HG02588 (cell line): ENCODE measurements at regions not wholly inside any gene's neighbourhood (a gene's known extent, or its start where the extent isn't known, plus 50 kb on each side); places are given as distances from the start of the nearest gene placed in this dataset.

ENCODE experiments used
- ATAC-seq: cut with Tn5 transposase; IDR thresholded peaks from one replicate; pipeline ENCODE4 v1.9.1; 2021; ENCODE audit warnings: mild to moderate bottlenecking, moderate library complexity; ENCODE audit not compliant: unreplicated experiment

- ATAC-seq: no peak
Observed at GRCh38 chr13:97627566-97627965, 193.6 kb downstream of the RAP2A start.

- ATAC-seq: no peak
Observed at GRCh38 chr13:97629601-97630272, 195.8 kb downstream of the RAP2A start.

GRCh38 chr13:97630725-97631124 is 196.8 kb downstream of the RAP2A start:
- ATAC-seq: no peak

GRCh38 chr13:97631158-97631557 is 197.2 kb downstream of the RAP2A start:
- ATAC-seq: no peak

- ATAC-seq: no peak
Observed at GRCh38 chr13:97639236-97639635, 205.3 kb downstream of the RAP2A start.

- no peak for ATAC-seq
Observed at GRCh38 chr13:97640268-97640667, 206.3 kb downstream of the RAP2A start.

GRCh38 chr13:97648171-97648880 is 214.4 kb downstream of the RAP2A start:
- no peak for ATAC-seq

GRCh38 chr13:97648881-97649224 is 214.9 kb downstream of the RAP2A start:
- ATAC-seq: no peak

GRCh38 chr13:97653443-97654140 is 219.6 kb downstream of the RAP2A start:
- no peak for ATAC-seq

GRCh38 chr13:97654236-97654635 is 220.3 kb downstream of the RAP2A start:
- ATAC-seq: no peak

GRCh38 chr13:97658556-97658955 is 224.6 kb downstream of the RAP2A start:
- no peak for ATAC-seq

- ATAC-seq: no peak
Observed at GRCh38 chr13:97659602-97660001, 225.6 kb downstream of the RAP2A start.

GRCh38 chr13:97660594-97661260 is 226.8 kb downstream of the RAP2A start:
- ATAC-seq: no peak

- no peak for ATAC-seq
Observed at GRCh38 chr13:97686594-97686993, 252.6 kb downstream of the RAP2A start.

GRCh38 chr13:97692628-97693027 is 258.7 kb downstream of the RAP2A start:
- no peak for ATAC-seq

- no peak for ATAC-seq
Observed at GRCh38 chr13:97695684-97696083, 257.8 kb upstream of the IPO5 start.

GRCh38 chr13:97696921-97697320 is 256.6 kb upstream of the IPO5 start:
- no peak for ATAC-seq

- no peak for ATAC-seq
Observed at GRCh38 chr13:97700306-97700848, 253.1 kb upstream of the IPO5 start.

GRCh38 chr13:97702614-97703013 is 250.9 kb upstream of the IPO5 start:
- ATAC-seq: no peak

GRCh38 chr13:97710797-97711196 is 242.7 kb upstream of the IPO5 start:
- no peak for ATAC-seq

- no peak for ATAC-seq
Observed at GRCh38 chr13:97712770-97713169, 240.7 kb upstream of the IPO5 start.
